Stimulated activated CD4-positive, alpha-beta T cell treated with anti-CD3 and anti-CD28 coated beads, Interleukin-12 subunit alpha, Interleukin-12 subunit beta, amount 100 ng/mL, for 48 hours (primary cell): ENCODE measurements at regions not wholly inside any gene's neighbourhood (a gene's known extent, or its start where the extent isn't known, plus 50 kb on each side); places are given as distances from the start of the nearest gene placed in this dataset.
"Not testable (repeated sequence)": the region's sequence is repeated elsewhere in the genome, so short reads cannot be mapped to it uniquely, and the experiment has no call there.

Experiments used
- DNase-seq, 3 donors: peaks; one replicate each; pipeline ENCODE4 v3.0.0-alpha.2; 2020; ENCODE audit warnings: low read depth in 2 of 3, low spot score in 1 of 3

DNA sequence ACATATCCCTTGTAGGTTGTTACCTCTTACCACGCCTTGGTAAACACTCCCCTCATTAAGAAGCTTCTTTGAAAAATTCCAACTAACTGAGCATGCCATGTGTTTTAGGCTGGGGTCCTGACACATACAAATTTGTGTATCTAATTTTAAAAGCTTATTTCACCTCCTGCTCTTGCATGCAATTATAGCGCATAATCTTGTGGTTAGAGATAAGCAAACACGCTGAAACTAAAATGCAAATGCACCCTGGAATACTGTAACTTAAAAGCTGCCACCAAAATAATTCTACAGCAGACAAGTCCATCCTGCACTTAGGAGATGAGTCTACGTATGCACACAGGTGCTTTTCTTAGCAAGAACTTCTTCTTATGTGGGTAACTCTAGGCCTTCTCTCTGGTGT lies 990.2 kb downstream of the TSN start:
- DNase-seq, result no peak

- no peak for DNase-seq
Observed at GRCh38 chr2:122747670-122748069, 992.2 kb downstream of the TSN start.

GRCh38 chr2:122748552-122749011 lies 993.1 kb downstream of the TSN start:
- no peak for DNase-seq

DNA sequence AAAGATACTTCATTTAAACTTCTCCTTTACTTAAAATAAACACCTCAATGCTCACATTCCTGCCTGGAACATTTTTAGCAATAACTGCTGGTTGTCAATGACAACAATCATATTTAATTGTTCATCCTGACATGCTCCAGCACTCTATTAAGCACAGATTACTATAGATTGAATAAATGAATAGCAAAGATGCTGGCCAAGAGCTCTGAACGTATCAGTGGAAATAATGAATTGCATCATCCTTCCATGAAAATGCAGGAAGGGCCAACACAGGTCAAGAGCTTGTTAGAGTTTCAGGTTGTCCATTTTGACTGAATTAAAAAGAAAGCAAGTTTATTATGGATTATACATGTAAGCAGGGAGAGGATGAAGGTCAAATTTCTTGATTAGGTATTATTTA lies 994.0 kb downstream of the TSN start:
- DNase-seq, result no peak

- no peak for DNase-seq
Observed at GRCh38 chr2:122750095-122750494, 994.6 kb downstream of the TSN start.

- DNase-seq, result no peak
Observed at GRCh38 chr2:122750808-122751207, 995.4 kb downstream of the TSN start.

DNA sequence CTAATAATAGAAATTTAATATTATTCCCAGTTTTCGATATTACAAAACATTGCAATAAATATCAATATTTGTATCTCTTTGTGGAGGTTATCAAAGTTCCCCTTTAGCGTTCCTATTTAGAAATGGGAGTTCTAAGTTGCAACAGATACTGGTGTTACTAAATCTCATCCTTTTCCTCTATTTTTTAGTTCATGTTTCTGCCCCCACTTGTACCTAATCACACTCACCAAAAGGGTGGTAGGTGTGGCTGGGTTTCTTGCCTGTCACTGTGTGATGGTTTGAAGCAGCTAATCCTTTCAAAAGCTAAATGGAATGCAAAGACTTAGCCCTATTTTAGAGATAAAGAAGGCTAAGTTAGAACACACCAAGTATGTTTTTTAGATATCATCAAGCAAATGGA lies 997.9 kb downstream of the TSN start:
- DNase-seq, result no peak

DNA sequence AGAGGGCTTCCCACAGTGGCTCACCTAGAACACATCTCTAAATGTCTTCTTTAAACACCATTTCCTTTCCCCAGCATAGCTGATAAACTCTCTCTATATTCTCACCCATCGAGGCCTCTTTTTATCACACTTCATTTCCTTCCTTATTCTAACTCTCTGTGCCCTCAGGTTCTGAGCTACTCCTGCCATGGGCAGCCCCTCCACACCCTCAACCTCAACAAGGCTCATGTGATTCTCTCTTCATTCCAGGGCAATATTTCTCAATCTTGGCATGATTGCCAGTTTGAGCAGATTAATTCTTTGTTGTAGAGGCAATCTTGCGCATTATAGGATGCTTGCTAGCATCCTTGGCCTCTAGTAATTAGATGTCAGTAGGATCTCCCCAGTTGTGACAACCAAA lies 999.1 kb downstream of the TSN start:
- DNase-seq, result no peak

- DNase-seq, result no peak
Observed at GRCh38 chr2:122755281-122755780, 999.9 kb downstream of the TSN start.

DNA sequence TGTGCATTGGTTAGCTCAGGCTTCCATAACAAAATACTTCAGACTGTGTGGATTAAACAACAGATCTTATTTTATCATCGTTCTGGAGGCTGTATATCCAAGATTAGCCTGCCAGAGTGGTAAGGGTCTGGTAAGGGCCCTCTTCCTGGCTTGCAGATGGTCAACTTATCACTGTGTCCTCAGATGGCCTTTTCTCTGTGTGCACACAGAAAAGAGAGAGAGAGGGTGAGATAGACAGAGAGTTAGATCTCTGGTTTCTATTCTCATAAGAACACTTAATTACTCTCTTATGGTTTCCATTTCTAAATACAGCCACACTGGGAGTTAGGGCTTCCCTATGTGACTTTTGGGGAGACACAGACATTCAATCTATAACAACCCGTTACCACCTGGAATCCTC lies 1003.5 kb downstream of the TSN start:
- no peak for DNase-seq

DNA sequence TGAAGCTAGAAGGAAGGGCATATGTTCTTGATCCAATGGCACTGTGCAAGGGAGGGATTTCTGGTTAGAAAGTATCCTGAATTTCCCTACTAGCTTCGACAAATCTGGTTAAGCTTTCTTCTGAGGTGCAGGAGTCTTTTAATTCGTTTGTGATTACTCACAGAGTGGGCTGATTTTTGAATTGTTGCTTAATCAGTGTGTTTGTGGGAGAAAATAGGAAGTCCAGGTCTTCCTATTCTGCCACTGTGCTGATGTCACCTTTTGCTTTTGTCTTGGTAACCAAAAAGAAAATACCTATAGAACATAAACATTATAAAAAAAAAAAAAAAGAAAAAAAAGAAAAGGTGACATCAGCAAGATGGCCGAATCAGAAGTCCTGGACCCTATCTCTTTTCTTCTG lies 1008.6 kb downstream of the TSN start:
- DNase-seq, result no peak

GRCh38 chr2:122780251-122780650 lies 1024.8 kb downstream of the TSN start:
- no peak for DNase-seq

GRCh38 chr2:122794100-122794499 lies 1038.6 kb downstream of the TSN start:
- no peak for DNase-seq

- no peak for DNase-seq
Observed at GRCh38 chr2:122795763-122796162, 1040.3 kb downstream of the TSN start.

DNA sequence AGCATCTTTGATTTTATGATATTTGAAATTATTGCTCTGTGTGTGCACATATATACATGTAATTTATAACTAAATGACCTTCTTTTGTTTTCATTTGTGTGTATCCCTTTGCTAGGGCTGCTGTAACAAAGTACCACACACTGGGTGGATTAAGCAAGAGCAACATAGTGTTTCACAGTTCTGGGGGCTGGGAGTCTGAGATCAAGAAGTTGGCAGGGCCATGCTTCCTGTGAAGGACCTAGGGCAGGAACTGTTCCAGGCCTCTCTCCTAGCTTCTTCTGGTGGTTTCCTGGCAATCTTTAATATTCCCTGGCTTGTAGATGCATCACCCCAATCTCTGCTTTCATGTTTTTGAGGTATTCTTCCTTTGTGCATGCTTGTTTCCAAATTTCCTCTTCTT lies 1043.9 kb downstream of the TSN start:
- DNase-seq, result no peak

- DNase-seq, result no peak
Observed at GRCh38 chr2:122800781-122801180, 1045.3 kb downstream of the TSN start.

- DNase-seq, result no peak
Observed at GRCh38 chr2:122804494-122804893, 1049.0 kb downstream of the TSN start.

DNA sequence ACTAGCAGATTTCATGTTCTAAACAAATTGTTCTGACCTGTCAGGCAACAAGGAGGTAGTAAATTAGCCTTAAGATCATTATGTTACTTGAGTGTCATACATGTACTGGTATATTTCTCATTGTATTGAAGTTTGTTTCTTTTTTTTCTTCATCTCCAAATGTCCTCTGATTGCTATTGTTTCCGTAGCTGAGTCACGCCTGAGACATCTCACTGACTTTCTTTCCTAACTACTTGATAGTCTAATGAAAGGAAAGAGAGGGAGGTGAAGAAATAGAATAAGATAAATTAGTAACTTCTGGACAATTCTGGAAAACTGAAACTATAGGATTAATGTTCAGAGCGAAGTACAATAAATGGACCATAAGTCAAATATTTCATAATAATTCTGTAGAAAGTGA lies 1049.9 kb downstream of the TSN start:
- no peak for DNase-seq

DNA sequence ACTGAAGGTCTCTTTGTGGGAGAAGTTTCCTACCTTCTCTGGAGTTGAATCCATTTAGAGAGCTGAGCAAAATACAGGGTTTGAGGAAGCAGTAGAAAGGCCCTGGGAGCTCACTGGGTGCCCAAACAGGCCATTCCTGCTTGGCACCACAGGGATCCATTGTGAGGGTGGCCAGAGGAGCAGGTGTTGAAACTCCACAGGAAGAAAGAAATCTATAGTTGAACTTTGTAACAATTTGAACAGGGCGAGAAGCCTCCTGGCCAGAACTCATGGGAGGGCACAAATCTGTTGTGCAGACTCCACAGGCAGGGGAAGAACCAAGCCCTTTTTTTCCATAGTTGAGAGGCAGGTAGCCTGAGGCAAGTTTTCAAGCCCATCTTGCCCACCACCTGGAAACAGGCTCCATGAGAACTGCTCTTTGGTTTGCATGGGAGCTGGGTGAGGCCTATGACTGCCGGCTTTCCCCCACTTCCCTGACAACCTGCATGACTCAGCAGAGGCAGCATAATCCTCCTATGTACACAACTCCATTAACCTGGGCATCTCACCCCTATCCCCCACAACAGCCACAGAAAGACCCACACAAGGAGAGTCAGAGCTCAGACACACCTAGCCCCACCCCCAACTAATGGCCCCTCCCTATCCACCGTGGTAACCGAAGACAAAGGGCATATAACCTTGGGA lies 1053.0 kb downstream of the TSN start:
- DNase-seq, result no peak

DNA sequence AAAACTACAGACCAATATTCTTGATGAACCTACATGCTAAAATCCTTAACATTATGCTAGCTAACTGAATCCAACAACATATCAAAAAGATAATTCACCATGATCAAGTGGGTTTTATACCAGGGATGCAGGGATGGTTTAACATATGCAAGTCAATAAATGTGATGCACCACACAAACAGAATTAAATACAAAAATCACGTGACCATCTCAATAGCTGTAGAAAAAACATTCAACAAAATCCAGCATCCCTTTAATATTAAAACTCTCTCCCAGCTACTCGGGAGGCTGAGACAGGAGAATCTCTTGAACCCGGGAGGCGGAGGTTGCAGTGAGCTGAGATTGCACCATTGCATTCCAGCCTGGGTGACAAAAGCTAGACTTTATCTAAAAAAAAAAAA lies 1056.8 kb downstream of the TSN start:
- DNase-seq, result not testable (repeated sequence)

GRCh38 chr2:122815120-122815519 lies 1059.7 kb downstream of the TSN start:
- DNase-seq, result no peak

DNA sequence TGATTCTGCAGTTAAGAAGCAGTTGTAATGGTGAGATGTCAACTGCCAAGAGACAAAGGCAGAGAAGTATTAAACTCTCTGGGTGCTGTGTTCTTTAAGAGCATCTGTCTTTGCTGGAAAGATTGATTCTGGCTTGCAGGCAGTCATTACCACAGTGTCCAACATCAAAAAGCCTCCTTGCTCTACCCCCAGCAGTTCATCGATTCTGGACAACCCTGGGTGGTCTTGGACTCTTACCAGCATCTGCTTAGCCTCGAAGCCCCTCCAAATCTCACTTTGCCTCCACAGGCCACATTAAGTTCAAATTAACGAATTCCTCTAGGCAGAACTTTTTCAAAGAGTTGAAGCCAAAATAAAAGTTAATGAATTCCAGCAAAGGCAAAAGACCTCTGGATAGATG lies 1061.4 kb downstream of the TSN start:
- DNase-seq, result no peak

- no peak for DNase-seq
Observed at GRCh38 chr2:122822319-122822718, 1066.9 kb downstream of the TSN start.
